Activated naive CD4-positive, alpha-beta T cell treated with anti-CD3 and anti-CD28 coated beads, Interleukin-2, amount 50 U/mL, for 24 hours (primary cell): ENCODE measurements at regions not wholly inside any gene's neighbourhood (a gene's known extent, or its start where the extent isn't known, plus 50 kb on each side); places are given as distances from the start of the nearest gene placed in this dataset.
"Not testable (repeated sequence)": the region's sequence is repeated elsewhere in the genome, so short reads cannot be mapped to it uniquely, and the experiment has no call there.

ENCODE experiments used
- H3K27ac Mint-ChIP-seq: one replicate; pipeline ENCODE4 v1.8.0; 2021; ENCODE audit warnings: mild to moderate bottlenecking, mixed read lengths
- H3K27me3 Mint-ChIP-seq: one replicate; pipeline ENCODE4 v1.8.0; 2021; ENCODE audit warnings: mixed read lengths
- H3K36me3 Mint-ChIP-seq: one replicate; pipeline ENCODE4 v1.8.0; 2021; ENCODE audit warnings: mixed read lengths
- H3K4me1 Mint-ChIP-seq: one replicate; pipeline ENCODE4 v1.8.0; 2021; ENCODE audit warnings: mixed read lengths
- H3K4me3 Mint-ChIP-seq: one replicate; pipeline ENCODE4 v1.8.0; 2021; ENCODE audit warnings: mild to moderate bottlenecking, mixed read lengths
- H3K9me3 Mint-ChIP-seq: one replicate; pipeline ENCODE4 v1.8.0; 2021; ENCODE audit warnings: mixed read lengths

DNA sequence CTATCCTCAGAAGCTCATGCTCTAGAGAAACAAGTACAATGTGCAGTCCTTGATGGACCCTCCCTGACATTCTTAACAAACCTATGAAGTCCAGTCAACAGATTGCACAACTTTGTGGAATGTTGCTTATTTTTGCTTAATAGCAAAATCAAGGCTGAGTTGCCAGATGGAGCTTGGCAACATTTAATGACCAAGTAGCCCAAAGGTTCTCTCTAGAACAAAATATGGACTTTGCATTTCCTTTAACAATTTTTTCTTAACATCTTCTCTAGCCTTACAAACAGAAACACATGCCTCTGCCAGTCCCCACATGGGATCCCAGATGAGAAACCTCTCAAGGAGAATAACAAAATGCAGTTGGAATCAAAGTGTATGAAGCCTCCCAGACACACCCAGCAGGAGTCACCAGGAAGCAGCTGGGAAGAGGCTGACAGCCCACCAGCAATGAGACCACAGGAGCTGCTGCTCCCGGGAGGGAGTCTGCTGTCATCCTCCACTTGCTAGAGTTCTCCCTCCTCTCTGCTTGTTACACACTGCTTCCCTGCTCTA is 422.5 kb upstream of the CDIN1 start:
- Mint-ChIP-seq H3K27ac (no peak overlapping the region), H3K36me3 (no peaks in the 10 kb centered on the region)

DNA sequence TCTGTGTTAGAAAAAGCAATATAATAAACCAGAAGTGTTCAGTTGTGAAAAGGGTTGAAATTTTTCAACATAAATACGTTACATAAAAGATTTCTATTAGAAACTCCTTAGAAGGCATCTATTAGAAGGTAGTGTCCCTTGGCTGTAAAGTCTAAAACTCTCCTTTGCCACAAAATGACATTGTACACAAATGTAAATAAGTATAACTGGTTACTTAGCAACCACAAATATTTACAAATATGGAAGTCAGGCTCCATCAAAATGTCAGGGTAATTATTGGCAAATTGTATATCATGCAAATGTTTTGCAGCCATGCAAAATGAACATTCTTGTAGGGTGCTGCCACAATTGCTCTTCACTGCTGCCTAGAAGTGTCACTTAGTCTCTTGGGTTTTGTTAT is 419.1 kb upstream of the CDIN1 start:
- H3K4me1 Mint-ChIP-seq = no peaks in the 10 kb centered on the region
- peaks cover 6% of the 10 kb centered on the region for H3K9me3 Mint-ChIP-seq
- no peak overlapping the region for H3K27ac Mint-ChIP-seq
- H3K4me3 Mint-ChIP-seq = no peak overlapping the region
- no peaks in the 10 kb centered on the region for H3K27me3 Mint-ChIP-seq
- H3K36me3 Mint-ChIP-seq = no peaks in the 10 kb centered on the region

More for the DNA sequence above, 422.5 kb upstream of the CDIN1 start:
- Mint-ChIP-seq H3K27me3 (no peaks in the 10 kb centered on the region), H3K4me1 (no peaks in the 10 kb centered on the region), H3K9me3 (no peaks in the 10 kb centered on the region), H3K4me3 (no peak overlapping the region)

DNA sequence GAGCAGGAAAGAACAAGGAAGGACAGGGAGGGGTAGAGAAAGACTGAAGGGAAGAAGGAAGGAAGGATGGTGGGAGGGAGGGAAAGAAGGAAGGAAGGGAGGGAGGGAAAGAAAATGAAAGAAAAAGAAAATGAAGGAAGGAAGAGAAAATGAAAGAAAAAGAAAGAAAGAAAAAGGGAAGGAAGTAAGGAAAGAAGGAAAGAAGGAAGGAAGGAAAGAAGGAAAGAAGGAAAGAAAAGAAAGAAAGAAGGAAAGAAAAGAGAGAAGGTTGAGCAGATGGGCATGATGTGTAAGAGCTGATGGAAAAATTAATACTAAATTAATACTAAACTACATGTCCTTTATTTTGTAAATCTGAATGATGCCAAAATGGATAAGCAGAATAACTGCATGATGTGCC is 418.3 kb upstream of the CDIN1 start:
- Mint-ChIP-seq H3K36me3 (no peaks in the 10 kb centered on the region), H3K27me3 (no peaks in the 10 kb centered on the region), H3K9me3 (peaks cover 6% of the 10 kb centered on the region), H3K4me1 (no peaks in the 10 kb centered on the region), H3K4me3 (no peak overlapping the region), H3K27ac (no peak overlapping the region)

DNA sequence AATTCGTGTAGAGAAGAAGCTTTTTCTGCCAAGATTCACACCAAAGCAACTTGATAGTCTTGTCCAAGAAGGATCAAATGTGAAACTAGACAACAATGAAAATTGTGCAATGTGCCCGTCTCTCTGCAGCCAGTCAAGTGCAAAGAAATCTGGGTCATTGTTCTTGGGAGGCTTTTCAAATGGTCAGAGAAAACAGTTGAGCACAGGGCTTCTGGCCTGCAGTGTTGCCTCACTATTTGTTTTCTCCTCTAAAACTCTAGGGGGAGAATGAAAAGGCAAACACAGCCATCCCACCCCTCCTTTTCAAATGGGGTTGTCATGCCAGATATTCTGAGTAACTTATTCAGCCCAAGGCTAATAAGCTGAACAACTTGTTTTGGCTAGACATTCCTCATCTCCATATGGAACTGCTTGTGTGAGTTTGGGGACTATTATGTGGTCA is 417.6 kb upstream of the CDIN1 start:
- Mint-ChIP-seq H3K27me3 (no peaks in the 10 kb centered on the region), H3K36me3 (no peaks in the 10 kb centered on the region), H3K4me1 (no peaks in the 10 kb centered on the region), H3K27ac (no peak overlapping the region), H3K4me3 (no peak overlapping the region), H3K9me3 (peaks cover 6% of the 10 kb centered on the region)

DNA sequence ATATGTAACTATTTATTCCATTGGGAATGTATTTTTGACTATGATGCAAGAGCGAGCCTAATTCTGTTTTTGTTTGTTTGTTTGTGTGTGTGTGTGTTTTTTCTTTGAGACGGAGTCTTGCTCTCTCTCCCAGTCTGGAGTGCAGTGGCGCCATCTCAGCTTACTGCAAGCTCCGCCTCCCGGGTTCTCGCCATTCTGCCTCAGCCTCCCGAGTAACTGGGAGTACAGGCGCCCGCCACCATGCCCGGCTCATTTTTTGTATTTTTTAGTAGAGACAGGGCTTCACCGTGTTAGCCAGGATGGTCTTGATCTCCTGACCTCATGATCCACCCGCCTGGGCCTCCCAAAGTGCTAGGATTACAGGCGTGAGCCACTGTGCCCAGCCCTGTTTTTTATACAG is 415.4 kb upstream of the CDIN1 start:
- H3K4me3 Mint-ChIP-seq, H3K9me3 Mint-ChIP-seq, H3K27ac Mint-ChIP-seq, H3K36me3 Mint-ChIP-seq, H3K27me3 Mint-ChIP-seq, H3K4me1 Mint-ChIP-seq: not testable (repeated sequence)

DNA sequence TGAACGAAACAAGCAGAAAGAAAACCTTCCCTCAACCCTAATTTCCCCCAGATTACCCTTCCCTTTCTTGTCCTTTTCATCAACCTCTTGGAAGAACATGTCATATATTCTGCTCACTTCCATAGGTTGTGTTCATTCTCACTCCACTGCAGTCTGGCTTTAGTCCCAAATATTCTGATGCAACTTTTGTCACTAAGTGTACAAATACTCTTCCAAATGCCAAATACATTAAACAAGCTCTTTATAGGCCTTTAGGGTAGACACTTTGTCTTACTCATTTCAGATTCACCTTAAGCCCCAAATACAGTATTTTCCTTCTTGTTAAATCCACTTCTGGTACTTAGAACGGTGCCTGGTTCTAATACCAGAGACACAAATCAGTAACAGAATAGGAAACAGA is 406.5 kb upstream of the CDIN1 start:
- H3K9me3 Mint-ChIP-seq = no peaks in the 10 kb centered on the region
- no peak overlapping the region for H3K4me3 Mint-ChIP-seq
- no peaks in the 10 kb centered on the region for H3K36me3 Mint-ChIP-seq
- H3K27me3 Mint-ChIP-seq = no peaks in the 10 kb centered on the region
- no peak overlapping the region for H3K27ac Mint-ChIP-seq
- no peaks in the 10 kb centered on the region for H3K4me1 Mint-ChIP-seq

DNA sequence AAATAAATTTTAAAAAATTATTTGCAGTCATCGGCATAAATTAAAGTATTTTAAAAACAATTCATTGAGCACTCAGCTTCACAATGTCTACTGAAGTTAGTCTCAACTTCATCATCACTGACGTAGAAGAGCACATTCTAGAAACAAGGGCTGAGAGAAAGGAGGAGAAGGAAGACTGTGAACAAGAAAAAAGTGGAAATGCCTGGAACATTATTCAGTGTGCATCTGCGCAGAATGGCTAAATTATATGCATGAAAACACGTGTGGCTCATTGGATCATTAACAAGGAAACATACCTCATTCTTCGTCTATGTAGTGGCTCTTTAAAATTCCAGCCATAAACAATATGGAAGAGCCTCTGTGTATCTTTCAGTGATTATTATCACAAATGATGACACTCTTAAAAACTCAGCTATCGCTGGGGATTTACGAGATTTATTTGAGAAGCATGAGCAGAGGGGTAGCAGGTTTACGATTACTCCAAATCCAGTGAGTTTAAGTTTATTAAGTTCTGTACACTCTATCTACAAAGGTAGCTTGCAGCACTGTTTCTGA is 404.2 kb upstream of the CDIN1 start:
- no peaks in the 10 kb centered on the region for H3K36me3 Mint-ChIP-seq
- no peaks in the 10 kb centered on the region for H3K4me1 Mint-ChIP-seq
- H3K9me3 Mint-ChIP-seq = no peaks in the 10 kb centered on the region
- no peaks in the 10 kb centered on the region for H3K27me3 Mint-ChIP-seq
- no peak overlapping the region for H3K4me3 Mint-ChIP-seq
- no peak overlapping the region for H3K27ac Mint-ChIP-seq

DNA sequence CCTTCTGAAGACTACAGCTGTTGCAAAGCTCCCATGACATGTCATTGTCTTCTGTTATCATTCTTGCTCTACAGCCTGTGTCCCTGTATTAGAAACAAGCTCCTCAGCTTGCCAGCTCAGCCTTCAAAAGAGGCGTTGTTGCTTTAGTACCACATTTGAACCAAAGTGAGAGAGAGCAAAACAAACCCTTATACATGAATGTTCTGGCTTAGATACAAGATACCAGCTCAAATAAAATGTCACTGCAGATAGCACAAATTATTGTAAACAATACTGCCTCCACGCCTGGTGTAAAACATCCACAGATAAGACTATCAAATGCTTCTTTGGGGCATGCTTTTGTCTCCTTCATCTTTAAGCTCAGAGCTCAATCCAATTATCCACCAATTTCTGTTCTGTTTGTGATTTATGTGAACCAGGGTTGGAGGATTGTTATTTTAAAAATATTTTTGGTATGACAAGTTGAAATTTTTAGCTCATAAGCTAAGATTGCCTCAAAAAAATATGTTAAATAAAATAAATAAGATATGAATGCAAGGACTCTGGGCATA is 403.6 kb upstream of the CDIN1 start:
- Mint-ChIP-seq H3K36me3 (no peaks in the 10 kb centered on the region), H3K27ac (no peak overlapping the region), H3K4me1 (no peaks in the 10 kb centered on the region), H3K9me3 (no peaks in the 10 kb centered on the region), H3K27me3 (no peaks in the 10 kb centered on the region), H3K4me3 (no peak overlapping the region)

DNA sequence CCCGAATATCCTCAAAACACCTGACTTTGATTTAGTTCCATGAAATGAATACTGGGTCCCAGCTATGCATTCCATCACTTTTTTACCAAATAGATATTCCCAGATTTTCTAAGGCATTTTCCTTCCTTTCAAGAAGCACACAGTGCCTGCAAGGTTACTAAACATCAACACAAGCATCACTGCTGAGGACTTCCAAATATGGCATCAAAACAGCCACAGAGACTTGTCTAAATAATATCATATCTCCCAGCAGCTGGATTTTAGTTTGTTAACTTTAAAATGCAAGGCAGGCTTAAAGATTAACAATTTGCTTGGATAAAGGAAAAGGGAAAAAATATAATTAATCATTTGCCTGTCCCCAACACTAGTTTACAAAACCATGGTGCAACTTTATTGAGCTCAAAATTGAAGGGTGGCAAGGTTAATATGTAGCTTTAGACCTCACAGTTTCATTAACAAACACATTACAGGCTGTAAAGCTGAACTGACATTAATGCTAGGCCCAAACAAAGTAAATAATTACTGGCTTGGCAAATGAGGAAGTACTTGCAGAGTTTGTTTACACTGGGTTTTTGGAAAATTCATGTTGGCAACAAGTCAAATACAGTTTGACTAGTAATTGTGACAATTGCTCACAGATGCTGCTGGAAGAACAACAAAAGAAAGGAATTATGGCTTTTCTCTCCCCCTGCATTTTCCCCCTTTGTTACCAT is 401.7 kb upstream of the CDIN1 start:
- Mint-ChIP-seq H3K27me3 (no peaks in the 10 kb centered on the region), H3K36me3 (no peaks in the 10 kb centered on the region), H3K9me3 (no peaks in the 10 kb centered on the region), H3K27ac (no peak overlapping the region), H3K4me1 (no peaks in the 10 kb centered on the region), H3K4me3 (no peak overlapping the region)

DNA sequence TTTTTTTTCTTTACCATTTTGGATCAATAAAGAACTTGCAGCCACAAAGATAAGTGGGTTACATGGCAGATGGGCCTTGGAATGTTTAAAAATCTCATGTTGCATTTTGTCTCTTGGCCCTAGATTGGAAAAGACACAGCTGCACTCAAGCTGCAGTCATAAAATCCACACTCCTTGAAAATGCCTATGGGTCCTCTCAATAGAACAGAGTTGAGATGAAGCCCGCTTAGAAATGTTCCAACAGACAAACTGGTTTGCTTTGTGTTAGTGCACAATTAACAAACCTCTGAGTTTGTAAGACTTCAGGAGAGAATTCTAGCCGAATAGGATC is 401.2 kb upstream of the CDIN1 start:
- Mint-ChIP-seq H3K9me3 (no peaks in the 10 kb centered on the region), H3K4me3 (no peak overlapping the region), H3K27me3 (no peaks in the 10 kb centered on the region), H3K36me3 (no peaks in the 10 kb centered on the region), H3K27ac (no peak overlapping the region), H3K4me1 (no peaks in the 10 kb centered on the region)

DNA sequence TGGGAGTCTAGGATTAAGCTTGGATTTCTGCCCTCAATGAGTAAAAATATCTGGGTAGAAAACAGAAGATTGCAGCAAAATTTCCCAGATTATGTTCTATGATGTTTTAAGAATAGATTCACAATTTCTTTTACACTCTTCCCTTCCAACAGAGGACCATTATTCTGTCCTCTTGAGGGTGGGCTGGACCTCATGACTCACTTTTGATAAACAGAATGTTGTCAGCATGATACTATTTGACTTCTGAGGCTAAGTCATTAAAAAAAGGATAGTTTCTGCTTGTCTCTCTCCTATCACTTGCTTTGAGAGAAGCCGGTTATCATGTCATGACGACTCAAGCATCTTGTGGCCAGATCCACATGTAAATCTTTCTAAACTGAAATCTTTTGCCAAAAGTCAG is 396.2 kb upstream of the CDIN1 start:
- H3K27ac Mint-ChIP-seq = no peak overlapping the region
- H3K4me1 Mint-ChIP-seq = no peaks in the 10 kb centered on the region
- H3K9me3 Mint-ChIP-seq = no peaks in the 10 kb centered on the region
- H3K4me3 Mint-ChIP-seq = no peak overlapping the region
- no peaks in the 10 kb centered on the region for H3K27me3 Mint-ChIP-seq
- no peaks in the 10 kb centered on the region for H3K36me3 Mint-ChIP-seq

DNA sequence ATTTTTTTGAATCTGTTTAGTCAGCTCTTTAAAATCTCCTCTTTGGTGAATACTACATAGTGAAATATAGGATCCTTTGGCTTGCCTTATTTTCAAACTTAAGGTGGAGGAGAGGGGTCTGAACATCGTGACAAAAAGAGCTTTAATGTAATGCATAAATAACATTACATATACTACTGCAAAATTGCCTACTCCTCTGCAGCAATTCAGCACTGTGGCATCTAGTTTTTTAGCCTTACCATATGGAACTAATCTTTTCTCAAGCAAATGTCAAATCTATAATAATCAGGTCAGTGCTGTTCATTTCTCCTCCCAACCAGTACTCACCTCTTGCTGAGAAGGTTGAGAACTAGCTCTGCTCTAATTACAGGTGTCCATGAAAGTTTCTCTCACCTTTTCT is 394.0 kb upstream of the CDIN1 start:
- Mint-ChIP-seq H3K27me3 (no peaks in the 10 kb centered on the region), H3K27ac (no peak overlapping the region), H3K9me3 (no peaks in the 10 kb centered on the region)

DNA sequence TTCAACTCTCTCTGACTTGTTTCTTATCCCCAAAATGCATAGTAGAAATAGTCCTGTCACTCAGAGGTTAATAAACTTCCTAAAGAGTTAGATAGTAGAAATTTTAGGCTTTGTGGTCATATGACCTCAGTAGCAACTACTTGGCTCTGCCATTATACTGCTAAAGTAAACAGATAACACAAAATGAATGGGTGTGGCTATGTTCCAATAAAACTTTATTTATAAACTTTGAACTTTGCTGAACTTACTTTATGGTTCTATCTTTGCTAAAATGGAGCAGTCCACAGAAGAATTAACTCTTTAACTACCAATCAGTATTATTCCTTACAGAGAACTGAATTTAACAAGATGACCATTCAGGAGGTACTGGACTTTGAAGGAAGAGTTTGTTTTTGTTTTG is 393.6 kb upstream of the CDIN1 start:
- Mint-ChIP-seq H3K9me3 (peaks cover 3% of the 10 kb centered on the region), H3K36me3 (no peaks in the 10 kb centered on the region), H3K27me3 (no peaks in the 10 kb centered on the region), H3K4me1 (no peaks in the 10 kb centered on the region), H3K4me3 (no peak overlapping the region), H3K27ac (no peak overlapping the region)

More for the DNA sequence above, 394.0 kb upstream of the CDIN1 start:
- H3K4me1 Mint-ChIP-seq = no peaks in the 10 kb centered on the region
- no peak overlapping the region for H3K4me3 Mint-ChIP-seq
- no peaks in the 10 kb centered on the region for H3K36me3 Mint-ChIP-seq

DNA sequence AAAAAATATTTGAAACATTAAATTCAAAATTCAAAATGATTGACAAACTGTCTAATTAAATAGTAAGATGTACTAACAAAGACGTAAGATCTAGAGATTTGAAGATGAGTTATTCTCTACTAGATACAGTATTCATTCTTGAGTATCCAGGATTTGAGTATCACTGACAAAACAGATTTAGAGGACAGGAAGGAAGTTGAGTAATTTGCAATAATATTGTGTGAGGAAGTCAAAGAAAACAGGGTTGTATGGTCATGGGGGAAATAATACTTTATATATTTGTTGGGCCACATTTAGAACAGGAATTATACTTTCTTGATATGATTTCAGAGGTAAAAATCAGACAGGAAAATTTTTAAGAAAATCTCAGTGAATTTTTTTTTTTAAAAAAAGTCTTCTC is 393.1 kb upstream of the CDIN1 start:
- peaks cover 9% of the 10 kb centered on the region for H3K9me3 Mint-ChIP-seq

DNA sequence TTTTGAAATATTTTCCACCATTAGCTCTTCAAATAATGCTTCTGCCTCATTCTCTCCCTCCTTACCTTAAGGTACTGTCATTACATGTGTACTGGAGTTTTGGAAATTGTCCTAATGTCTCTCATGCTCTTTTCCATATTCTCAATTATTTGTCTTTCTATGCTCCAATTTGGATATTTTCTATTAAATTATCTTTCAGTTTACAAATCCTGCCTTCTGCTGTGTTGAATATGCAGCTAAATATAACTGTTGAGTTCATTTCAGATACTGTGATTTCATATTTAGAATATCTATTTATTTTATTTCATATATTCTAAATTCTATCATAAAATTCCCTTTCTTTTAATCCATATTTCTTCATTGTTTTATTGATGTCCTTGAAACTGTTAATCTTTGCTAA is 388.0 kb upstream of the CDIN1 start:
- Mint-ChIP-seq H3K36me3 (no peaks in the 10 kb centered on the region), H3K9me3 (peaks cover 11% of the 10 kb centered on the region), H3K27me3 (peaks cover 3% of the 10 kb centered on the region), H3K27ac (no peak overlapping the region), H3K4me1 (no peaks in the 10 kb centered on the region), H3K4me3 (no peak overlapping the region)

More for the DNA sequence above, 393.1 kb upstream of the CDIN1 start:
- H3K4me1 Mint-ChIP-seq = no peaks in the 10 kb centered on the region
- no peak overlapping the region for H3K27ac Mint-ChIP-seq
- no peaks in the 10 kb centered on the region for H3K36me3 Mint-ChIP-seq
- H3K27me3 Mint-ChIP-seq = no peaks in the 10 kb centered on the region
- H3K4me3 Mint-ChIP-seq = no peak overlapping the region

DNA sequence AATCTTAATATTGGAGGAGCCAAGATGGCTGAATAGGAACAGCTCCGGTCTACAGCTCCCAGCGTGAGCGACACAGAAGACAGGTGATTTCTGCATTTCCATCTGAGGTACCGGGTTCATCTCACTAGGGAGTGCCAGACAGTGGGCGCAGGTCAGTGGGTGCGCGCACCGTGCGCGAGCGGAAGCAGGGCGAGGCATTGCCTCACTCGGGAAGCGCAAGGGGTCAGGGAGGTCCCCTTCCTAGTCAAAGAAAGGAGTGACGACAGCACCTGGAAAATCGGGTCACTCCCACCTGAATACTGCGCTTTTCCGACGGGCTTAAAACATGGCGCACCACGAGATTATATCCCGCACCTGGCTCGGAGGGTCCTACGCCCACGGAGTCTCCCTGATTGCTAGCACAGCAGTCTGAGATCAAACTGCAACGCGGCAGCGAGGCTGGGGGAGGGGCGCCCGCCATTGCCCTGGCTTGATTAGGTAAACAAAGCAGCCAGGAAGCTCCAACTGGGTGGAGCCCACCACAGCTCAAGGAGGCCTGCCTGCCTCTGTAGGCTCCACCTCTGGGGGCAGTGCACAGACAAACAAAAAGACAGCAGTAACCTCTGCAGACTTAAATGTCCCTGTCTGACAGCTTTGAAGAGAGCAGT is 383.9 kb upstream of the CDIN1 start:
- peaks cover 11% of the 10 kb centered on the region for H3K9me3 Mint-ChIP-seq
- H3K4me1 Mint-ChIP-seq, H3K27me3 Mint-ChIP-seq, H3K27ac Mint-ChIP-seq, H3K4me3 Mint-ChIP-seq, H3K36me3 Mint-ChIP-seq: not testable (repeated sequence)
